ENCODE measurements at regions not wholly inside any gene's neighbourhood (a gene's known extent, or its start where the extent isn't known, plus 50 kb on each side); places are given as distances from the start of the nearest gene placed in this dataset.

- FAIRE-seq (no peak), DNase-seq (ENCODE audit: extremely low read depth in 1 of 4, low spot score in 3 of 4) (no peak), ATAC-seq (no peak)
- Histone ChIP-seq H3K9ac (ENCODE audit: insufficient read depth in 1 of 2, low read depth in 2 of 2, low read length in 2 of 2) (no peak overlapping the region), H3K79me2 (ENCODE audit: control insufficient read depth, insufficient read depth, low read length) (no peaks in the 10 kb centered on the region), H4K20me1 (replicated peaks; ENCODE audit: control insufficient read depth, insufficient read depth, low read length) (no peaks in the 10 kb centered on the region), H3K4me2 (ENCODE audit: insufficient read depth, low read length) (no peak overlapping the region), H3K4me1 (replicated peaks in 1 of 2; ENCODE audit: control insufficient read depth in 2 of 2, insufficient read depth in 2 of 2, low read length in 2 of 2) (peaks cover 0 to 2% of the 10 kb centered on the region in 2 experiments; a peak in 2 of 5 replicates), H3K9me3 (replicated peaks; ENCODE audit: control insufficient read depth, insufficient read depth, low read depth, low read length) (no peaks in the 10 kb centered on the region), H3K36me3 (ENCODE audit: control insufficient read depth, insufficient read depth, low read length) (no peaks in the 10 kb centered on the region; the same call in 2 of the 3 replicates), H3K4me3 (no peak overlapping the region), H3K9me1 (ENCODE audit: control insufficient read depth, insufficient read depth, low read length) (no peaks in the 10 kb centered on the region), H2AFZ (ENCODE audit: low read depth, low read length) (no peak overlapping the region), H3K27me3 (ENCODE audit: control insufficient read depth in 2 of 2, insufficient read depth in 2 of 2, low read length in 2 of 2) (no peaks in the 10 kb centered on the region), H3K27ac (ENCODE audit: extremely low read depth, low read depth, low read length) (no peak overlapping the region)
- in situ Hi-C loops (cut with MboI) (no loop called here), intact Hi-C loops (cut with micrococcal nuclease) (no loop called here)
- ChIA-PET CTCF (ENCODE audit: low intra/inter-chr PET ratio) (no interaction called here), POLR2A (interaction anchor here (0.6 to 0.7 kb wide), 3 partner anchors 12 to 516 kb away, joined by 3 to 4 read pairs (median 3); no protein-coding TSS in a partner anchor)
- BruUV-seq (replicated peaks): no TSS peak
- 44% methylated on average over 3 of the region's 3 CpGs for WGBS (ENCODE audit: insufficient coverage, low coverage, missing lambda C conversion rate)
- TF ChIP-seq RBBP5 (IDR thresholded peaks at IDR 0.05; ENCODE audit: borderline replicate concordance, insufficient read depth, low read length, poor library complexity, severe bottlenecking) (no peak), NCOA1 (IDR thresholded peaks at IDR 0.05; ENCODE audit: low read depth) (no peak), ZNF785 (CRISPR knock-in tag; IDR thresholded peaks at IDR 0.05) (no peak), KLF13 (tag; IDR thresholded peaks at IDR 0.05; ENCODE audit: borderline replicate concordance, low read depth) (no peak), ZNF740 (CRISPR knock-in tag; IDR thresholded peaks at IDR 0.05) (no peak), ZNF740 (tag; IDR thresholded peaks at IDR 0.05) (no peak), ZC3H11A (IDR thresholded peaks at IDR 0.05; ENCODE audit: low read depth, low read length) (no peak), ZFP1 (CRISPR knock-in tag; IDR thresholded peaks at IDR 0.05) (no peak)
- TF ChIP-seq, protein P1, sequence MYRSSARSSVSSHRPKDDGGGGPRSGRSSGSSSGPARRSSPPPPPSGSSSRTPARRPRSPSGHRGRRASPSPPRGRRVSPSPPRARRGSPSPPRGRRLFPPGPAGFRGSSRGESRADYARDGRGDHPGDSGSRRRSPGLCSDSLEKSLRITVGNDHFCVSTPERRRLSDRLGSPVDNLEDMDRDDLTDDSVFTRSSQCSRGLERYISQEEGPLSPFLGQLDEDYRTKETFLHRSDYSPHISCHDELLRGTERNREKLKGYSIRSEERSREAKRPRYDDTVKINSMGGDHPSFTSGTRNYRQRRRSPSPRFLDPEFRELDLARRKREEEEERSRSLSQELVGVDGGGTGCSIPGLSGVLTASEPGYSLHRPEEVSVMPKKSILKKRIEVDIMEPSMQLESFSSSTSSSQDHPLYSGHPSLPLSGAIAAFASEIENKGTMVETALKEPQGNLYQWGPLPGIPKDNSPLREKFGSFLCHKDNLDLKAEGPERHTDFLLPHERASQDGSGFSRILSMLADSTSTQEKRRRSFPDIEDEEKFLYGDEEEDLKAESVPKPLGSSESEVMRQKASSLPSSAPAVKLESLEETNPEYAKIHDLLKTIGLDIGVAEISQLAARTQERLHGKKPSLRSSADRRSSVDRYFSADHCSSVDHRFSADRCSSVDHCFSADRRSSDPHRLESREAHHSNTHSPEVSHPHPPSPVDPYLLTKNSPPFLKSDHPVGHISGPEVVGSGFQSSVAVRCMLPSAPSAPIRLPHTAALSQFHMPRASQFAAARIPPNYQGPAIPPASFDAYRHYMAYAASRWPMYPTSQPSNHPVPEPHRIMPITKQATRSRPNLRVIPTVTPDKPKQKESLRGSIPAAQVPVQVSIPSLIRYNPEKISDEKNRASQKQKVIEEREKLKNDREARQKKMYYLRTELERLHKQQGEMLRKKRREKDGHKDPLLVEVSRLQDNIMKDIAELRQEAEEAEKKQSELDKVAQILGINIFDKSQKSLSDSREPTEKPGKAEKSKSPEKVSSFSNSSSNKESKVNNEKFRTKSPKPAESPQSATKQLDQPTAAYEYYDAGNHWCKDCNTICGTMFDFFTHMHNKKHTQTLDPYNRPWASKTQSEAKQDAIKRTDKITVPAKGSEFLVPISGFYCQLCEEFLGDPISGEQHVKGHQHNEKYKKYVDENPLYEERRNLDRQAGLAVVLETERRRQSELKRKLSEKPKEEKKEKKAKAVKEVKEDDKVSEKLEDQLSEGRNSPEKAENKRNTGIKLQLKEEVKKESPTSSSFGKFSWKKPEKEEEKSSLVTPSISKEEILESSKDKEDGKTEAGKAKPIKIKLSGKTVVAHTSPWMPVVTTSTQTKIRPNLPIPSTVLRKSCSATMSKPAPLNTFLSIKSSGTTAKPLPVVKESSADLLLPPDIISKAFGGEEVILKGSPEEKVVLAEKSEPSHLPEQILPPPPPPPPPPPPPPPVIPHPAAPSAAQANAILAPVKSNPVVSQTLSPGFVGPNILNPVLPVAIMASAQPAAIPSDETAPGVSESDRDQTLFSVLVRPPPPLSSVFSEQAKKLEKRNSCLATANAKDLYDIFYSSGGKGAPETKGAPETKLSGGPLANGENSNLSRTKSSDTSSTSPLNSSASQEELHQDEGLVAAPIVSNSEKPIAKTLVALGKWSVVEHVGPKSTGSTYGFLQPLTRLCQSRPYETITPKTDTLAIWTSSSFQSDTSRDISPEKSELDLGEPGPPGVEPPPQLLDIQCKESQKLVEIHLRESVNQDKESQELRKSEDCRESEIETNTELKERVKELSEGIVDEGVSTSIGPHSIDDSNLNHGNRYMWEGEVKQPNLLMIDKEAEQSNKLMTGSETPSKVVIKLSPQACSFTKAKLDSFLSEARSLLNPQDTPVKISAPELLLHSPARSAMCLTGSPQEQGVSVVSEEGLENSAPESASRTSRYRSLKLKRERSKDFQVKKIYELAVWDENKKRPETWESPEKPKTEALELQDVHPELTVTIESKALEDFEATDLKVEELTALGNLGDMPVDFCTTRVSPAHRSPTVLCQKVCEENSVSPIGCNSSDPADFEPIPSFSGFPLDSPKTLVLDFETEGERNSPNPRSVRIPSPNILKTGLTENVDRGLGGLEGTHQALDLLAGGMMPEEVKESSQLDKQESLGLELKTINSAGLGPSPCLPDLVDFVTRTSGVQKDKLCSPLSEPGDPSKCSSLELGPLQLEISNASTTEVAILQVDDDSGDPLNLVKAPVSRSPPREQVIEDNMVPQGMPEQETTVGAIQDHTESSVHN (IDR thresholded peaks at IDR 0.05; ENCODE audit: borderline replicate concordance in 1 of 2, low read depth in 1 of 2): no peak
- TF ChIP-seq, protein P2, sequence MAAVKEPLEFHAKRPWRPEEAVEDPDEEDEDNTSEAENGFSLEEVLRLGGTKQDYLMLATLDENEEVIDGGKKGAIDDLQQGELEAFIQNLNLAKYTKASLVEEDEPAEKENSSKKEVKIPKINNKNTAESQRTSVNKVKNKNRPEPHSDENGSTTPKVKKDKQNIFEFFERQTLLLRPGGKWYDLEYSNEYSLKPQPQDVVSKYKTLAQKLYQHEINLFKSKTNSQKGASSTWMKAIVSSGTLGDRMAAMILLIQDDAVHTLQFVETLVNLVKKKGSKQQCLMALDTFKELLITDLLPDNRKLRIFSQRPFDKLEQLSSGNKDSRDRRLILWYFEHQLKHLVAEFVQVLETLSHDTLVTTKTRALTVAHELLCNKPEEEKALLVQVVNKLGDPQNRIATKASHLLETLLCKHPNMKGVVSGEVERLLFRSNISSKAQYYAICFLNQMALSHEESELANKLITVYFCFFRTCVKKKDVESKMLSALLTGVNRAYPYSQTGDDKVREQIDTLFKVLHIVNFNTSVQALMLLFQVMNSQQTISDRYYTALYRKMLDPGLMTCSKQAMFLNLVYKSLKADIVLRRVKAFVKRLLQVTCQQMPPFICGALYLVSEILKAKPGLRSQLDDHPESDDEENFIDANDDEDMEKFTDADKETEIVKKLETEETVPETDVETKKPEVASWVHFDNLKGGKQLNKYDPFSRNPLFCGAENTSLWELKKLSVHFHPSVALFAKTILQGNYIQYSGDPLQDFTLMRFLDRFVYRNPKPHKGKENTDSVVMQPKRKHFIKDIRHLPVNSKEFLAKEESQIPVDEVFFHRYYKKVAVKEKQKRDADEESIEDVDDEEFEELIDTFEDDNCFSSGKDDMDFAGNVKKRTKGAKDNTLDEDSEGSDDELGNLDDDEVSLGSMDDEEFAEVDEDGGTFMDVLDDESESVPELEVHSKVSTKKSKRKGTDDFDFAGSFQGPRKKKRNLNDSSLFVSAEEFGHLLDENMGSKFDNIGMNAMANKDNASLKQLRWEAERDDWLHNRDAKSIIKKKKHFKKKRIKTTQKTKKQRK (IDR thresholded peaks at IDR 0.05; ENCODE audit: borderline replicate concordance, low read depth, low read length): no peak
These were observed 242.8 kb downstream of the BAMBI start for GRCh38 chr10:28920091-28920490.
